Mesenchymal stem cell (in vitro differentiated cells and primary cell): ENCODE measurements at regions not wholly inside any gene's neighbourhood (a gene's known extent, or its start where the extent isn't known, plus 50 kb on each side); places are given as distances from the start of the nearest gene placed in this dataset.
A peak's percentile ranks its signal among the peaks of the same experiment; 100 is the strongest.

Experiments used
- DNase-seq: peaks from one replicate; pipeline ENCODE4 v3.0.0-alpha.2; 2013
- H2AFZ ChIP-seq: one replicate; pipeline ENCODE4 v1.6.1; 2013; ENCODE audit warnings: low read depth, mild to moderate bottlenecking, control low read depth, inconsistent platforms, low read length, moderate library complexity
- H2AK5ac ChIP-seq: 2 replicates; pipeline ENCODE4 v1.6.1; 2013; ENCODE audit warnings: low read length, moderate library complexity, mild to moderate bottlenecking, inconsistent platforms; ENCODE audit not compliant: severe bottlenecking
- H2BK120ac ChIP-seq: one replicate; pipeline ENCODE4 v1.6.1; 2013; ENCODE audit warnings: low read depth, mild to moderate bottlenecking, inconsistent platforms, low read length, moderate library complexity
- H2BK12ac ChIP-seq, 2 experiments: one replicate each; pipeline ENCODE4 v1.6.1; 2013; ENCODE audit warnings: inconsistent platforms in 2 of 2, low read length in 2 of 2, mild to moderate bottlenecking in 2 of 2, moderate library complexity in 2 of 2, control low read depth in 1 of 2
- H2BK15ac ChIP-seq: one replicate; pipeline ENCODE4 v1.6.1; 2013; ENCODE audit warnings: mild to moderate bottlenecking, low read depth, inconsistent platforms; ENCODE audit not compliant: poor library complexity, severe bottlenecking
- H2BK5ac ChIP-seq: 2 replicates; pipeline ENCODE4 v1.6.1; 2013; ENCODE audit warnings: low read depth, mild to moderate bottlenecking, low read length, control low read depth, inconsistent platforms; ENCODE audit not compliant: poor library complexity, severe bottlenecking
- H3K14ac ChIP-seq, 2 experiments: one replicate each; pipeline ENCODE4 v1.6.1; 2013; ENCODE audit warnings: inconsistent platforms in 2 of 2, low read length in 2 of 2, control low read depth in 1 of 2, mild to moderate bottlenecking in 1 of 2, moderate library complexity in 1 of 2
- H3K18ac ChIP-seq, 2 experiments: one replicate each; pipeline ENCODE4 v1.6.1; 2013; ENCODE audit warnings: inconsistent platforms in 2 of 2, low read length in 2 of 2, control low read depth in 1 of 2, low read depth in 1 of 2, mild to moderate bottlenecking in 1 of 2
- H3K23ac ChIP-seq, 2 experiments: one replicate each; pipeline ENCODE4 v1.6.1; 2013; ENCODE audit warnings: inconsistent platforms in 2 of 2, low read length in 2 of 2, mild to moderate bottlenecking in 2 of 2, moderate library complexity in 2 of 2, control low read depth in 1 of 2
- H3K27ac ChIP-seq: 2 replicates; pipeline ENCODE4 v1.5.1; 2013; ENCODE audit warnings: mild to moderate bottlenecking, moderate library complexity, low read length, control low read depth, inconsistent platforms; ENCODE audit not compliant: poor library complexity, severe bottlenecking
- H3K27me3 ChIP-seq, 2 experiments: 2 replicates each; pipeline versions ENCODE4 v1.6.1 to v1.7.0; 2013; ENCODE audit warnings: low read length in 2 of 2, mild to moderate bottlenecking in 2 of 2, moderate library complexity in 2 of 2, control low read depth in 1 of 2, inconsistent platforms in 1 of 2; ENCODE audit not compliant: control insufficient read depth in 1 of 2, insufficient read depth in 1 of 2
- H3K36me3 ChIP-seq, 2 experiments: 2 replicates each; pipeline versions ENCODE4 v1.6.1 to v1.7.0; 2013; ENCODE audit warnings: low read length in 2 of 2, control low read depth in 1 of 2, inconsistent platforms in 1 of 2, low read depth in 1 of 2, mild to moderate bottlenecking in 1 of 2; ENCODE audit not compliant: insufficient read depth in 2 of 2, control insufficient read depth in 1 of 2
- H3K4ac ChIP-seq, 2 experiments: one replicate each; pipeline ENCODE4 v1.6.1; 2013; ENCODE audit warnings: inconsistent platforms in 2 of 2, low read length in 2 of 2, mild to moderate bottlenecking in 2 of 2, moderate library complexity in 2 of 2, control low read depth in 1 of 2, low read depth in 1 of 2
- H3K4me1 ChIP-seq: 2 replicates; pipeline ENCODE4 v1.6.1; 2013; ENCODE audit warnings: low read depth, low read length, control low read depth; ENCODE audit not compliant: control insufficient read depth, insufficient read depth
- H3K4me2 ChIP-seq: 2 replicates; pipeline ENCODE4 v1.6.1; 2013; ENCODE audit warnings: low read length, mild to moderate bottlenecking, inconsistent platforms; ENCODE audit not compliant: poor library complexity, severe bottlenecking
- H3K4me3 ChIP-seq, 2 experiments: 2 replicates each; pipeline versions ENCODE4 v1.5.1 to v1.7.0; 2013; ENCODE audit warnings: low read length in 2 of 2, mild to moderate bottlenecking in 2 of 2, control low read depth in 1 of 2, low read depth in 1 of 2; ENCODE audit not compliant: insufficient read depth in 1 of 2
- H3K79me1 ChIP-seq: replicated peaks from 2 replicates; pipeline ENCODE4 v1.6.1; 2013; ENCODE audit warnings: mild to moderate bottlenecking, control low read depth, low read length, inconsistent platforms; ENCODE audit not compliant: poor library complexity, severe bottlenecking
- H3K9ac ChIP-seq: 2 replicates; pipeline ENCODE4 v1.7.0; 2013; ENCODE audit warnings: mild to moderate bottlenecking, low read length, moderate library complexity
- H3K9me3 ChIP-seq: 2 replicates; pipeline ENCODE4 v1.7.0; 2013; ENCODE audit warnings: mild to moderate bottlenecking, low read length; ENCODE audit not compliant: control insufficient read depth
- H4K8ac ChIP-seq: one replicate; pipeline ENCODE4 v1.6.1; 2013; ENCODE audit warnings: inconsistent platforms, mild to moderate bottlenecking, low read length, moderate library complexity
- H4K91ac ChIP-seq: one replicate; pipeline ENCODE4 v1.6.1; 2013; ENCODE audit warnings: mild to moderate bottlenecking, low read length, inconsistent platforms
- WGBS: methylation state at CpG from one replicate; pipeline ENCODE4 v1.1.7; 2013; ENCODE audit warnings: mixed read lengths; 5-methylcytosine and 5-hydroxymethylcytosine counted together

GRCh38 chr2:42984081-42984480, 191.7 kb upstream of the HAAO start:
- Histone ChIP-seq H3K79me1 (no peaks in the 10 kb centered on the region), H3K9ac (no peak overlapping the region), H3K14ac (no peak overlapping the region), H3K9me3 (no peaks in the 10 kb centered on the region), H4K8ac (no peak overlapping the region), H3K4me1 (peaks cover 10% of the 10 kb centered on the region), H2BK120ac (no peak overlapping the region), H3K4ac (no peak overlapping the region), H3K27me3 (no peaks in the 10 kb centered on the region), H3K36me3 (no peaks in the 10 kb centered on the region), H2BK5ac (no peak overlapping the region), H4K91ac (no peak overlapping the region), H2AK5ac (no peak overlapping the region), H3K27ac (no peak overlapping the region), H2AFZ (no peak overlapping the region), H3K4me3 (no peak overlapping the region), H3K18ac (no peak overlapping the region), H2BK12ac (no peak overlapping the region), H3K4me2 (no peak overlapping the region), H2BK15ac (no peak overlapping the region), H3K23ac (no peak overlapping the region)
- WGBS: 97% methylated on average over 5 of the region's 6 CpGs
- DNase-seq: no peak

- H3K4me3 ChIP-seq: no peak overlapping the region
- no peak for DNase-seq
- no peak overlapping the region for H4K8ac ChIP-seq
- no peak overlapping the region for H2AFZ ChIP-seq
- no peak overlapping the region for H3K4ac ChIP-seq
- H2BK120ac ChIP-seq: no peak overlapping the region
- no peak overlapping the region for H2BK15ac ChIP-seq
- peak overlapping the region; percentile 8 for H2BK5ac ChIP-seq
- H3K14ac ChIP-seq: no peak overlapping the region
- no peaks in the 10 kb centered on the region for H3K79me1 ChIP-seq
- H2BK12ac ChIP-seq: peak overlapping the region in 1 of 2 experiments; percentile 71
- H3K18ac ChIP-seq: no peak overlapping the region
- H3K9ac ChIP-seq: no peak overlapping the region
- H3K27me3 ChIP-seq: no peaks in the 10 kb centered on the region
- peaks cover 30% of the 10 kb centered on the region for H3K4me1 ChIP-seq
- H3K23ac ChIP-seq: no peak overlapping the region
- peak overlapping the region; percentile 29 for H2AK5ac ChIP-seq
- H3K36me3 ChIP-seq: no peaks in the 10 kb centered on the region
- 94% methylated on average over 9 of the region's 9 CpGs for whole genome bisulfite sequencing
- no peak overlapping the region for H3K4me2 ChIP-seq
- H3K27ac ChIP-seq: no peak overlapping the region
- H3K9me3 ChIP-seq: no peaks in the 10 kb centered on the region
- no peak overlapping the region for H4K91ac ChIP-seq
Measured at GRCh38 chr2:42980764-42981416, 188.5 kb upstream of the HAAO start.

DNA sequence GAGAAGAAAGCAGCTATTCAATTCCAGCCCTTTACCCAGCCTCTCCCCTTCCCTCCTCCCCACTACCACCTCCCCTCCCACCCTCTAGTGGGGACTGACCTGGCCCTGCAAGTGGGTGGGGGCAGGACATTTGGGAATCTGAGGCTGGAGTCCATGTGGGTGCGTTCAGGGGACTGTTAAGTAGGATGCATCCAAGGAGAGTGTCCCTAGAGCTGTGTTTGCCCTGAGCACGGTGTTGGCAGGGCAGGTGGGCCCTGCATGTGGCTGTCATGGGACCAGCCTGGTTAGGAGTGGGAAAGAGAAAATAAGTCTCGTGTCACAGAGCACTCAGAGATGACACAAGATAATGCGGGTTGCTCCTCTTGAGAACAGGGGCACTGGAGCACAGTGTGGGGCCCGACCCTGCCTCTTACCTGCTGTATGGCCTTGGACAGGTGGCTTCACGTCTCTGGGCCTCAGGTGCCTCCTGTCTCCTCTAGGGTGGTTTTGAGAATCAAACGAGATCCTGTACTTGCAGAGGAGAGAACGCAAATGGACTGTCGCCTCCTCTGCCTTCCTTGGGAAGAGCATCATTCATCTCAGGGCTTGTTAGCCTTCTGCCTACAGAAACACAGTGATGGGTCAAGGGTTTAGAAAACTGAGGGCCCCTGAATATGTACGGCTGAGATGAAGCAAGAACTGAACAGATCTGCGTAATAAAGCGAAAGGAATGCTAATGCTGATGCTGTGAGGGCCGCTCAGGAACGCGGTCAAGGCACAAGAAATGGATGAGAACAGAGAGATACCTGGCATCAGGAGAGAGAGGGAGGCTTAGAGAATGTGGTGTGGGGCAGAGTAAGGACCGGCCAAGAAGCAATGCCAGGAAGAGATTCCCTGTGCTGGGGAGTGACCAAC, 187.7 kb upstream of the HAAO start:
- Histone ChIP-seq H3K27me3 (no peaks in the 10 kb centered on the region), H2AFZ (no peak overlapping the region), H4K91ac (no peak overlapping the region), H3K79me1 (no peaks in the 10 kb centered on the region), H2BK15ac (no peak overlapping the region), H2BK12ac (peak overlapping the region in 1 of 2 experiments; percentile 57), H3K4me2 (no peak overlapping the region), H4K8ac (no peak overlapping the region), H3K36me3 (no peaks in the 10 kb centered on the region), H3K27ac (no peak overlapping the region), H3K9me3 (no peaks in the 10 kb centered on the region), H3K14ac (no peak overlapping the region), H3K4me3 (no peak overlapping the region), H3K9ac (no peak overlapping the region), H2BK5ac (no peak overlapping the region), H3K18ac (peak overlapping the region; percentile 5 to 34), H3K23ac (no peak overlapping the region), H2AK5ac (peak overlapping the region; percentile 29), H3K4ac (no peak overlapping the region), H2BK120ac (no peak overlapping the region), H3K4me1 (peaks cover 36% of the 10 kb centered on the region)
- DNase-seq: no peak
- 89% methylated on average over 16 of the region's 16 CpGs for WGBS

DNA sequence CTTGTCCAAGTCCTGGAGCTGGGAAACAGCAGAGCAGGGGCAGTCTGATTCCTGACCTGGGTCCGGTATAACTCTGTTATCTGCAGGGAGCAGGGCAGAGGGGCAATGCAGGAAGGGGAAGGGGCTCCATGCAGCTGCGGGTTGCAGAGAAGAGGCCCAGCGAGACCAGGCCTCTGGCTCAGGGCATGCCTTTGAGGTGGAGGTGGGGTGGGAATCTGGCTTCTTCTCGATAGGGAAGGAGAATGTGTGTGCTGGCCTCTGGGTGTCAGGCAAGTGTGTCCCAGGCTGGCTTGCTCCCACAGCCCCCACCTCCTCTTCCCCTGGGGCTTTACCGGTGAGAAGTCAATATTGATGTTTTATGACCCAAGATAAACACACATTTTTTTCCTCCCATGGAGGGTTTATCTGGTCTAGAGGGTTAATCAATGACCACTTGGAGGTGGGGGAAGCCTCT, 187.1 kb upstream of the HAAO start:
- H2BK12ac ChIP-seq: peak overlapping the region in 1 of 2 experiments; percentile 0
- no peak overlapping the region for H3K23ac ChIP-seq
- no peak overlapping the region for H4K8ac ChIP-seq
- H2AFZ ChIP-seq: no peak overlapping the region
- no peak overlapping the region for H3K4ac ChIP-seq
- no peak overlapping the region for H3K27ac ChIP-seq
- H3K14ac ChIP-seq: no peak overlapping the region
- peak overlapping the region; percentile 35 for H2AK5ac ChIP-seq
- no peak overlapping the region for H2BK15ac ChIP-seq
- H3K36me3 ChIP-seq: no peaks in the 10 kb centered on the region
- no peak overlapping the region for H3K18ac ChIP-seq
- H3K9me3 ChIP-seq: no peaks in the 10 kb centered on the region
- DNase-seq: no peak
- no peak overlapping the region for H3K4me2 ChIP-seq
- peak overlapping the region; percentile 24 for H4K91ac ChIP-seq
- 79% methylated on average over 4 of the region's 5 CpGs for WGBS
- H3K4me1 ChIP-seq: peaks cover 43% of the 10 kb centered on the region
- H3K27me3 ChIP-seq: no peaks in the 10 kb centered on the region
- H3K4me3 ChIP-seq: no peak overlapping the region
- H3K9ac ChIP-seq: no peak overlapping the region
- H2BK5ac ChIP-seq: no peak overlapping the region
- no peaks in the 10 kb centered on the region for H3K79me1 ChIP-seq
- H2BK120ac ChIP-seq: no peak overlapping the region
